ENCODE measurements at regions not wholly inside any gene's neighbourhood (a gene's known extent, or its start where the extent isn't known, plus 50 kb on each side); places are given as distances from the start of the nearest gene placed in this dataset.

GRCh38 chr2:67919490-67919889 is 143.3 kb downstream of the C1D start:
- no peak overlapping the region for H3K4me3 ChIP-seq (ENCODE audit: low read length)
- TF ChIP-seq CTCF (conservative IDR thresholded peaks at IDR 0.05; ENCODE audit: low read length): no peak
- no peak for DNase-seq (ENCODE audit: low read depth)

- TF ChIP-seq CTCF (conservative IDR thresholded peaks at IDR 0.05; ENCODE audit: low read length): no peak
- no peak for DNase-seq (ENCODE audit: low read depth)
- no peak overlapping the region for H3K4me3 ChIP-seq (ENCODE audit: low read length)
Measured at GRCh38 chr2:67922080-67922785, 140.6 kb downstream of the C1D start.

GRCh38 chr2:67923696-67924095 is 139.1 kb downstream of the C1D start:
- no peak for TF ChIP-seq CTCF (conservative IDR thresholded peaks at IDR 0.05; ENCODE audit: low read length)
- H3K4me3 ChIP-seq (ENCODE audit: low read length): no peak overlapping the region
- no peak for DNase-seq (ENCODE audit: low read depth)

GRCh38 chr2:67927501-67927900 is 135.3 kb downstream of the C1D start:
- no peak for TF ChIP-seq CTCF (conservative IDR thresholded peaks at IDR 0.05; ENCODE audit: low read length)
- no peak overlapping the region for H3K4me3 ChIP-seq (ENCODE audit: low read length)
- no peak for DNase-seq (ENCODE audit: low read depth)

GRCh38 chr2:67930156-67930555 is 132.6 kb downstream of the C1D start:
- TF ChIP-seq CTCF (conservative IDR thresholded peaks at IDR 0.05; ENCODE audit: low read length): no peak
- H3K4me3 ChIP-seq (ENCODE audit: low read length): no peak overlapping the region
- DNase-seq (ENCODE audit: low read depth): no peak

- TF ChIP-seq CTCF (conservative IDR thresholded peaks at IDR 0.05; ENCODE audit: low read length): no peak
- no peak for DNase-seq (ENCODE audit: low read depth)
- H3K4me3 ChIP-seq (ENCODE audit: low read length): no peak overlapping the region
Measured at GRCh38 chr2:67936969-67937368, 125.8 kb downstream of the C1D start.

GRCh38 chr2:67938053-67938452 is 124.8 kb downstream of the C1D start:
- no peak for TF ChIP-seq CTCF (conservative IDR thresholded peaks at IDR 0.05; ENCODE audit: low read length)
- peak; percentile 59 for DNase-seq (ENCODE audit: low read depth)
- H3K4me3 ChIP-seq (ENCODE audit: low read length): no peak overlapping the region
